ENCODE measurements at regions not wholly inside any gene's neighbourhood (a gene's known extent, or its start where the extent isn't known, plus 50 kb on each side); places are given as distances from the start of the nearest gene placed in this dataset.

DNA sequence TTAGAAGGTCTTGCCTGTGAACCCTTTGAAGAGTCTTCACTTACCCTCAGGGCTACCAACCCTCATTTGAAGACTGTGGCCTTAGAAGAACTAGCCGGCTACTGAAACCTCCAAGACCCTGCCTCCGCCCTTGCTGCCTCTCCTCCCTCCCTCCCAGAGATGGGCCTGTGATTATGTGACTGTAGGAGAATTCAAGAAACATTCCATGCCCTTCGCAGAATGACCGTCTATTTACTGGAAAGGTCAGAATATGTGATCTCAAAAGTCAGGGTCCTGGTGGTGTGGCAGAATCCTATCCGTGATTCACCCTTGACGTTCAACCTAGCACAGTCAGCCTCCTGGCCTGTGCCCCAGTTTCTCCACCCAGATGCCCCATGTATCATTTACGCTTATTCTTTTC is 109.6 kb downstream of the CTNND1 start:
- H3K27ac Mint-ChIP-seq = no peak overlapping the region
- no peaks in the 10 kb centered on the region for H3K9me3 Mint-ChIP-seq
- no peak for DNase-seq
- H3K4me1 Mint-ChIP-seq = no peaks in the 10 kb centered on the region
- H3K27me3 Mint-ChIP-seq (ENCODE audit: low read depth, poor library complexity) = peaks cover 16% of the 10 kb centered on the region
- TF ChIP-seq, protein P1, sequence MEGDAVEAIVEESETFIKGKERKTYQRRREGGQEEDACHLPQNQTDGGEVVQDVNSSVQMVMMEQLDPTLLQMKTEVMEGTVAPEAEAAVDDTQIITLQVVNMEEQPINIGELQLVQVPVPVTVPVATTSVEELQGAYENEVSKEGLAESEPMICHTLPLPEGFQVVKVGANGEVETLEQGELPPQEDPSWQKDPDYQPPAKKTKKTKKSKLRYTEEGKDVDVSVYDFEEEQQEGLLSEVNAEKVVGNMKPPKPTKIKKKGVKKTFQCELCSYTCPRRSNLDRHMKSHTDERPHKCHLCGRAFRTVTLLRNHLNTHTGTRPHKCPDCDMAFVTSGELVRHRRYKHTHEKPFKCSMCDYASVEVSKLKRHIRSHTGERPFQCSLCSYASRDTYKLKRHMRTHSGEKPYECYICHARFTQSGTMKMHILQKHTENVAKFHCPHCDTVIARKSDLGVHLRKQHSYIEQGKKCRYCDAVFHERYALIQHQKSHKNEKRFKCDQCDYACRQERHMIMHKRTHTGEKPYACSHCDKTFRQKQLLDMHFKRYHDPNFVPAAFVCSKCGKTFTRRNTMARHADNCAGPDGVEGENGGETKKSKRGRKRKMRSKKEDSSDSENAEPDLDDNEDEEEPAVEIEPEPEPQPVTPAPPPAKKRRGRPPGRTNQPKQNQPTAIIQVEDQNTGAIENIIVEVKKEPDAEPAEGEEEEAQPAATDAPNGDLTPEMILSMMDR (IDR thresholded peaks at IDR 0.05) = no peak
- H3K36me3 Mint-ChIP-seq (ENCODE audit: low read depth) = no peaks in the 10 kb centered on the region
- H3K4me3 Mint-ChIP-seq = no peak overlapping the region

DNA sequence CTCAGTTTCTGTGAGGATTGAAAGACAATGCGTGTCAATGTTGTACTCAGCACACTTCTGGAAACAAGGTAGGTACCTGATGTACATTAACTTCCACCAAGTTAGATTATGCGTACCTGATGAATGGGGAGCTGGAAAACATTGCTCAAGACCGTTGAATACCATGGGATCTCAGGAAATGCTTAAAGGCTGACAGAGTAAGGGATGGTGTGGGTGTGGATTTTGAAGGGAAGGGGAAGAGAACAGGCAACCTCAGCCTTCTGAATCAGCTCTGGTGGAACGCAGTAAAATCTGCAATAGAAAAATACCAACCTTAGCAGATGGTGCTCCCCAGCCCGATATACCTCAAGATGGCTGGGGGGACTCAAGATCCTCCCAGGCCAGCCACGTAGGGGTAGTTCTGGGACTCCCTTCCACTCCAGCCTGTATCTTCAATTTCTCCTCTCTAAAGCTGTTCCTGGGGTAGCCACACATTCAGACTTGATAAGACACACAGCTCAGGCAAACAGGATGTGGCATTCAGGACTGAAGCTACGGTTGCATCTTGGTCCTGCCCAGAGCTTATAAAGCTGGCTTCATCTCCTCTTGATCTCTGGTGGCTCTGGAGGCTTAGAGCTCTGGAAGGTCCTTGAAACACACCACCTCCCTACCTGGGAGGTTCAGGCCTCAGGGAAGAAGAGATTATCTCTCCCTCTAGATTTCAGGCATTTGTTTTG is 111.8 kb downstream of the CTNND1 start:
- H3K27me3 Mint-ChIP-seq (ENCODE audit: low read depth, poor library complexity) = peaks cover 18% of the 10 kb centered on the region
- H3K4me3 Mint-ChIP-seq = no peak overlapping the region
- no peaks in the 10 kb centered on the region for H3K36me3 Mint-ChIP-seq (ENCODE audit: low read depth)
- H3K27ac Mint-ChIP-seq = no peak overlapping the region
- H3K9me3 Mint-ChIP-seq = no peaks in the 10 kb centered on the region
- DNase-seq = no peak
- TF ChIP-seq, protein P1 (IDR thresholded peaks at IDR 0.05) = no peak
- H3K4me1 Mint-ChIP-seq = no peaks in the 10 kb centered on the region

GRCh38 chr11:57874981-57875380 is 113.4 kb downstream of the CTNND1 start:
- DNase-seq = no peak
- H3K9me3 Mint-ChIP-seq = no peaks in the 10 kb centered on the region
- H3K36me3 Mint-ChIP-seq (ENCODE audit: low read depth) = no peaks in the 10 kb centered on the region
- TF ChIP-seq, protein P1 (IDR thresholded peaks at IDR 0.05) = no peak
- no peaks in the 10 kb centered on the region for H3K4me1 Mint-ChIP-seq
- H3K27ac Mint-ChIP-seq = no peak overlapping the region
- no peak overlapping the region for H3K4me3 Mint-ChIP-seq
- H3K27me3 Mint-ChIP-seq (ENCODE audit: low read depth, poor library complexity) = peaks cover 16% of the 10 kb centered on the region

- no peaks in the 10 kb centered on the region for H3K4me1 Mint-ChIP-seq
- no peak for DNase-seq
- peaks cover 11% of the 10 kb centered on the region for H3K27me3 Mint-ChIP-seq (ENCODE audit: low read depth, poor library complexity)
- H3K9me3 Mint-ChIP-seq = no peaks in the 10 kb centered on the region
- no peak overlapping the region for H3K27ac Mint-ChIP-seq
- TF ChIP-seq, protein P1 (IDR thresholded peaks at IDR 0.05) = no peak
- no peak overlapping the region for H3K4me3 Mint-ChIP-seq
- no peaks in the 10 kb centered on the region for H3K36me3 Mint-ChIP-seq (ENCODE audit: low read depth)
Measured at GRCh38 chr11:57881647-57882046, 120.0 kb downstream of the CTNND1 start.

DNA sequence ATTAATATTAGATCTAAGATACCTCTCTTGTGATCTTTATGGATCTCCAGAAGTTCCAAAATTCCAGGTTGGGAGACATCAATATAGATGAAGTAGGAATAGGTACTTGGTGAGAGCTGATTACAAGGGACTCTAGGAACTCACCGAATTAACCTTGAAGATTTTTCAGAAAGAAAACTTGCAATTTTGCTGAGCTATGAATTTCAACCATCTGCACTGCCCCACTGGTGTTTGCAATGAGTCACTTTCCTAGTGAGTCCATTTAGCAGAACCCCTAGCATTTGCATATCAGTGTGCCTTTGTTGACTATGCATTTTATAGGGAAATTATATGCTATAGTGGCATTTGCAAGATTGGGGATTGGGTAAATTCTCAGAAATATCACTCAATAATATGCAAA is 122.0 kb downstream of the CTNND1 start:
- no peak for DNase-seq
- H3K9me3 Mint-ChIP-seq = no peaks in the 10 kb centered on the region
- no peak overlapping the region for H3K4me3 Mint-ChIP-seq
- TF ChIP-seq, protein P1 (IDR thresholded peaks at IDR 0.05) = no peak
- H3K4me1 Mint-ChIP-seq = no peaks in the 10 kb centered on the region
- H3K36me3 Mint-ChIP-seq (ENCODE audit: low read depth) = no peaks in the 10 kb centered on the region
- no peak overlapping the region for H3K27ac Mint-ChIP-seq
- peaks cover 8% of the 10 kb centered on the region for H3K27me3 Mint-ChIP-seq (ENCODE audit: low read depth, poor library complexity)
